Left ventricle myocardium inferior (tissue), 1 donor: ENCODE measurements at regions not wholly inside any gene's neighbourhood (a gene's known extent, or its start where the extent isn't known, plus 50 kb on each side); places are given as distances from the start of the nearest gene placed in this dataset.

ENCODE experiments used
- DNase-seq: peaks from one replicate; pipeline ENCODE4 v3.0.0-alpha.2; 2020
- H3K27ac ChIP-seq: fragments of 200-600 bp; replicated peaks from 2 replicates; pipeline ENCODE4 v1.8.0; 2021
- H3K27me3 ChIP-seq: fragments of 200-600 bp; 2 replicates; pipeline ENCODE4 v1.8.0; 2021; ENCODE audit warnings: low read depth
- H3K36me3 ChIP-seq: fragments of 200-600 bp; 2 replicates; pipeline ENCODE4 v1.8.0; 2021
- H3K4me1 ChIP-seq: fragments of 200-600 bp; 2 replicates; pipeline ENCODE4 v1.8.0; 2021
- H3K4me3 ChIP-seq: fragments of 200-600 bp; 2 replicates; pipeline ENCODE4 v1.8.0; 2021; ENCODE audit warnings: mild to moderate bottlenecking, moderate library complexity
- H3K9me3 ChIP-seq: fragments of 200-600 bp; replicated peaks from 2 replicates; pipeline ENCODE4 v1.8.0; 2021
- intact Hi-C: fragments of 100-400 bp; cut with micrococcal nuclease; formaldehyde crosslinking; loops from one replicate; pipeline ENCODE4 v1.11.0; 2022
- TF ChIP-seq, protein P1 (sequence below): fragments of 200-600 bp; IDR thresholded peaks from 2 replicates; pipeline ENCODE4 v1.8.0; 2021; ENCODE audit warnings: antibody characterized with exemption, mild to moderate bottlenecking, borderline replicate concordance
- donor health status: DM: no; HTN: yes; CAD: no; lungs with severe emphysema.

DNA sequence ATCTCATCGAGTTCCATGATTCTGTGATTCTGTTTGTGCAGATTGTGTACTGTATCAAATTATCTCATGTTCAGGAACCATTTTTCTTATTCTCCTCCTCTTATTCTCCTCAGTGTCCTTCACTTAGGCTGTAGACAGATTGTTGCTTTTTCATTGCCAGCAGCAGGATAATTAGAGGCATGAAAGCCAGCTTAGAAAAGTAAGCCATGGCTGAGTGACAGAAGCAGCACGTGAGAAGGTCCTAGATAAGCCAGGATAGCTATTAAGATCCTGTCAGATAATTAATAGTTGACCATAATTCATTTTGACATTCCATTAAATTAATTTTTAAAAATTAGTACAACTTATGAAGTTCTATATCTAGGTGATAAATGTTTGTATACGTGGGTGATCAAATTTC, 60.8 kb upstream of the PRKACB start:
- H3K4me1 ChIP-seq: peaks cover 26% of the 10 kb centered on the region
- no peak overlapping the region for H3K27ac ChIP-seq
- no peaks in the 10 kb centered on the region for H3K9me3 ChIP-seq
- no peaks in the 10 kb centered on the region for H3K36me3 ChIP-seq
- TF ChIP-seq, protein P1, sequence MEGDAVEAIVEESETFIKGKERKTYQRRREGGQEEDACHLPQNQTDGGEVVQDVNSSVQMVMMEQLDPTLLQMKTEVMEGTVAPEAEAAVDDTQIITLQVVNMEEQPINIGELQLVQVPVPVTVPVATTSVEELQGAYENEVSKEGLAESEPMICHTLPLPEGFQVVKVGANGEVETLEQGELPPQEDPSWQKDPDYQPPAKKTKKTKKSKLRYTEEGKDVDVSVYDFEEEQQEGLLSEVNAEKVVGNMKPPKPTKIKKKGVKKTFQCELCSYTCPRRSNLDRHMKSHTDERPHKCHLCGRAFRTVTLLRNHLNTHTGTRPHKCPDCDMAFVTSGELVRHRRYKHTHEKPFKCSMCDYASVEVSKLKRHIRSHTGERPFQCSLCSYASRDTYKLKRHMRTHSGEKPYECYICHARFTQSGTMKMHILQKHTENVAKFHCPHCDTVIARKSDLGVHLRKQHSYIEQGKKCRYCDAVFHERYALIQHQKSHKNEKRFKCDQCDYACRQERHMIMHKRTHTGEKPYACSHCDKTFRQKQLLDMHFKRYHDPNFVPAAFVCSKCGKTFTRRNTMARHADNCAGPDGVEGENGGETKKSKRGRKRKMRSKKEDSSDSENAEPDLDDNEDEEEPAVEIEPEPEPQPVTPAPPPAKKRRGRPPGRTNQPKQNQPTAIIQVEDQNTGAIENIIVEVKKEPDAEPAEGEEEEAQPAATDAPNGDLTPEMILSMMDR: no peak
- DNase-seq: no peak
- no peaks in the 10 kb centered on the region for H3K27me3 ChIP-seq
- intact Hi-C loops: no loop called here
- H3K4me3 ChIP-seq: no peak overlapping the region

DNA sequence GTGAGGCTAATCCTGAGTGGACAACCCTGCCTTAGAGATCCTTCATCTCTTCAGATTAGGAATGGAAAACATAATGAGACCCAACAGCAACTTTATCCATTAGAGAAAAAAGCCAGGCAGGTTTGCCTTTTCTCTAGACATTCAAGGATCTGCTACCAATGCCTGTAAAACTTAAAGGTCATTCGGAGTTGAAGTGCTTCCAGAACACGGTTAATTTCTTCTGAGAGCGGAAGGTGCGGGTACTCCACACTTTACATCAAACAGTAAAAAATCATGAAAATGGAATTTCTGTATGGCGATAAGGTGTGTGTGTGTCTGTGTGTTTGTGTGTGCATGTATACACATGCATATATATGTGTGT, 65.2 kb upstream of the PRKACB start:
- Histone ChIP-seq H3K9me3 (no peaks in the 10 kb centered on the region), H3K4me1 (peaks cover 40% of the 10 kb centered on the region), H3K27ac (peak overlapping the region; percentile 92), H3K4me3 (peak overlapping the region; percentile 89), H3K27me3 (no peaks in the 10 kb centered on the region), H3K36me3 (no peaks in the 10 kb centered on the region)
- no peak for DNase-seq
- intact Hi-C loops: no loop called here
- TF ChIP-seq, protein P1: no peak

DNA sequence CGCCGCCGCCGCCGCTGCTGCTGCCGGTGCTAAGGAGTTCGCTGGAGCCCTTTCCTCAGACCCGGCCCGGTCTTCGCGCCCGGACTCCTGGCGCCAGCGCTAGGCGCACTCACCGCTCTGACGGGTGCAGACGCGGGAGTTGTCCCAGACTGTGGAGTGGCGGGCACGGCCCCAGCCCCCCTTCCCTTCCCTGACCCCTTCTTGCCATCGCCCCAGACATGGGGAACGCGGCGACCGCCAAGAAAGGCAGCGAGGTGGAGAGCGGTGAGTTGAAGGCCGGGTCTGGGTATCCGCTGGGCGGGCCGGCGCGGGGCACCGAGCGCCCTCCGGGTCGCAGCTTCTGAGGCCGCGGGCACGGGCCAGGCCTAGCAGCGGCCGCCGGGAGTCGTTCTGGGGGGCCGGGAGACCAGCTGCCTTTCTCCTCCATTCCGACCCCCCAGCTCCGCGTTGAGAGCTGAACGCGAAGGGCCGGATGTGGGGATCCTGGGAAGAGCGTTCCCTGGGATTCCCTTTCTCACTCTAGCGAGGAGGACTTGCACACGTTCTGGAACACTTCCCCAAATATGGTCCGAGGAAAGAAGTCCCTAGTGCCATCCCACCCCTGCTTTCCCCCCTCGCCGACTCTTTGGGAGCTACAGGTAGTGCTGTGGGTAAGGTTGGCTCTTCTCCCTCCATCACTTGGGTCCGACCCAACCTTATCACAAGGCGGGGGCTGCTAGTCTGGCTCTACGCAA, 65.8 kb upstream of the PRKACB start:
- H3K27ac ChIP-seq: peak overlapping the region; percentile 92
- TF ChIP-seq, protein P1: no peak
- H3K4me3 ChIP-seq: peak overlapping the region; percentile 89
- H3K36me3 ChIP-seq: no peaks in the 10 kb centered on the region
- intact Hi-C loops: no loop called here
- no peaks in the 10 kb centered on the region for H3K9me3 ChIP-seq
- no peaks in the 10 kb centered on the region for H3K27me3 ChIP-seq
- peaks cover 38% of the 10 kb centered on the region for H3K4me1 ChIP-seq
- DNase-seq: no peak

DNA sequence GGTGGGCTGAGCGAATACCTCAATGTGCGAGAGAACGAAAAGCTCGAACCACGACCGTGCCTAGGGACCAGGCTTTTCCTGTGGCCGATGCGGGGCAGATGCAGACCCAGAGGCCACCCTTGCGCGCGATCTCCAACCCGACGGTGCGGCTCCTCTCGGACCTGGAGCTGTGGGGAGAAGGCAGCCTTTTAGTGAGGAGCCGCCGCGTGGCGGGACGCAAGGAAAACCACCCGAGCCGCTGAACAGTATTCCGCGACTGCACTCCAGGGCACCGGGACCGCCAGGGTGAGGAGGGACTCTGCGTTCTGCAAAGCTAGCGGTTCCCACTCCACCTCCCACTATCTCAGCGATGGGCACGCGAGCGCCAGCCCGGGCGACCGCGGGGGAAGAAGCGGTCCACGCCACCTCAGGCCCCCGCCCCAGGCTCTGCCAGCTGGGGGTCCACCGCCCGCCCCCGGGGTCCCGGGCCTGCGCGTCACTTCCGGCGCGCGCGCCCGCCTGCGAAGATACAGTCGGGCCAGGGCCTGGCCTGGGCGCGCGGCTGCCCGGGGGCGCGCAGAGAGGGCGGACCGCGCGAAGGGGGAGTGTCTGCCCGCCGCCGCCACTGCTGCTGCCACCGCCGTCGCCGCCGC, 66.5 kb upstream of the PRKACB start:
- no peaks in the 10 kb centered on the region for H3K27me3 ChIP-seq
- peak; percentile 66 for DNase-seq
- H3K4me1 ChIP-seq: peaks cover 32% of the 10 kb centered on the region
- intact Hi-C loops: no loop called here
- H3K9me3 ChIP-seq: no peaks in the 10 kb centered on the region
- no peaks in the 10 kb centered on the region for H3K36me3 ChIP-seq
- peak overlapping the region; percentile 89 for H3K4me3 ChIP-seq
- H3K27ac ChIP-seq: peak overlapping the region; percentile 92
- TF ChIP-seq, protein P1: peak; percentile 3

DNA sequence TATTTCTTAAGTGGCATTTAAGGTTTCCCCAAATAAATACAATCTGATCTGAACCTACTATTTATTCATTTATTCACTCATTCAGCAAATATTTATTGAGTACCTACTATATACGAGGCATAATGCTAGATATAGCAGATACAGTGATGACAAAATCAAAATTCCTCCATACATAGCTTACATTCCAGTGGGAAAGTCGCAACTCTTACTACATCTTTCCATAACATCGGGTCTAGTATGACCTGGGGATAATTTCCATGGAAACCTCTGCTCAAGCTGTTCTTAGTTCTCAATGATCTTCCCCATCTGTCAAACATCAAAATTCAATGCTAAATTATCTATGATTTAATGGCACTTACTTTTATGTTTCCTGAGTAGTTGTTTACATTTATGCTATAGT, 70.8 kb upstream of the PRKACB start:
- intact Hi-C loops: no loop called here

More for the DNA sequence above, 70.8 kb upstream of the PRKACB start:
- TF ChIP-seq, protein P1: no peak
- no peak overlapping the region for H3K27ac ChIP-seq
- H3K4me1 ChIP-seq: peaks cover 15% of the 10 kb centered on the region
- DNase-seq: no peak
- H3K9me3 ChIP-seq: peaks cover 4% of the 10 kb centered on the region
- H3K4me3 ChIP-seq: no peak overlapping the region
- H3K36me3 ChIP-seq: no peaks in the 10 kb centered on the region
- no peaks in the 10 kb centered on the region for H3K27me3 ChIP-seq
